Naive thymus-derived CD4-positive, alpha-beta T cell (primary cell): ENCODE measurements at regions not wholly inside any gene's neighbourhood (a gene's known extent, or its start where the extent isn't known, plus 50 kb on each side); places are given as distances from the start of the nearest gene placed in this dataset.

ENCODE experiments used
- ATAC-seq: fragments of 150-1000 bp; cut with Tn5 transposase; 2 replicates; pipeline ENCODE4 v1.10.0; 2021; ENCODE audit warnings: mild to moderate bottlenecking, moderate library complexity
- CTCF ChIA-PET: fragments of 350-600 bp; sonication (Branson Sonifier 250); formaldehyde crosslinking; loops from one replicate; lab custom pipeline; 2021; ENCODE audit warnings: antibody characterized with exemption; lab: Charles Lee
- POLR2A ChIA-PET: fragments of 350-600 bp; sonication (Branson Sonifier 250); formaldehyde crosslinking; loops from one replicate; lab custom pipeline; 2021; ENCODE audit warnings: antibody characterized with exemption, inconsistent platforms; lab: Charles Lee
- DNase-seq, 9 donors: peaks; one replicate each; pipeline versions ENCODE4 v3.0.0 to v3.0.0-alpha.2; 2020 to 2022; ENCODE audit warnings: mixed read lengths in 1 of 9
- H3K27ac ChIP-seq: one replicate; pipeline ENCODE4 v1.7.0; 2013; ENCODE audit warnings: mild to moderate bottlenecking, low read depth, low read length, moderate library complexity
- H3K27me3 ChIP-seq, 2 donors: one replicate each; pipeline ENCODE4 v1.7.0; 2013; ENCODE audit warnings: low read length in 2 of 2, mild to moderate bottlenecking in 2 of 2, moderate library complexity in 2 of 2; ENCODE audit not compliant: control insufficient read depth in 2 of 2, insufficient read depth in 2 of 2
- H3K36me3 ChIP-seq, 3 experiments: 1 replicate in 2 of 3; 2 replicates in 1 of 3; pipeline ENCODE4 v1.7.0; 2013; ENCODE audit warnings: low read length in 3 of 3, mild to moderate bottlenecking in 3 of 3, moderate library complexity in 1 of 3; ENCODE audit not compliant: insufficient read depth in 3 of 3, control insufficient read depth in 2 of 3
- H3K4me1 ChIP-seq, 2 donors: one replicate each; pipeline ENCODE4 v1.7.0; 2013; ENCODE audit warnings: low read length in 2 of 2, mild to moderate bottlenecking in 2 of 2, moderate library complexity in 1 of 2; ENCODE audit not compliant: control insufficient read depth in 2 of 2, insufficient read depth in 2 of 2
- H3K4me3 ChIP-seq: 2 replicates; pipeline ENCODE4 v1.7.0; 2013; ENCODE audit warnings: mild to moderate bottlenecking, low read length
- H3K9me3 ChIP-seq, 3 experiments: 1 replicate in 2 of 3; 2 replicates in 1 of 3; pipeline ENCODE4 v1.7.0; 2013; ENCODE audit warnings: low read length in 3 of 3; ENCODE audit not compliant: control insufficient read depth in 2 of 3
- H3K27ac Mint-ChIP-seq, 9 donors: one replicate each; pipeline ENCODE4 v1.8.0; 2020 to 2022; ENCODE audit warnings: mixed read lengths in 9 of 9, mild to moderate bottlenecking in 8 of 9, moderate library complexity in 5 of 9, inconsistent platforms in 2 of 9
- H3K27me3 Mint-ChIP-seq, 5 donors: one replicate each; pipeline ENCODE4 v1.8.0; 2021 to 2022; ENCODE audit warnings: mixed read lengths in 5 of 5, mild to moderate bottlenecking in 1 of 5
- H3K36me3 Mint-ChIP-seq, 5 donors: one replicate each; pipeline ENCODE4 v1.8.0; 2020 to 2022; ENCODE audit warnings: mixed read lengths in 5 of 5, mild to moderate bottlenecking in 3 of 5, inconsistent platforms in 1 of 5
- H3K4me1 Mint-ChIP-seq, 7 donors: one replicate each; pipeline ENCODE4 v1.8.0; 2020 to 2022; ENCODE audit warnings: mixed read lengths in 7 of 7, mild to moderate bottlenecking in 3 of 7, inconsistent platforms in 1 of 7
- H3K4me3 Mint-ChIP-seq, 10 donors: one replicate each; pipeline ENCODE4 v1.8.0; 2020 to 2022; ENCODE audit warnings: mild to moderate bottlenecking in 10 of 10, mixed read lengths in 10 of 10, moderate library complexity in 6 of 10, inconsistent platforms in 2 of 10
- H3K9me3 Mint-ChIP-seq, 11 donors: one replicate each; pipeline ENCODE4 v1.8.0; 2020 to 2022; ENCODE audit warnings: mixed read lengths in 11 of 11, mild to moderate bottlenecking in 4 of 11, inconsistent platforms in 1 of 11, moderate library complexity in 1 of 11
- intact Hi-C, 2 donors: fragments of 100-400 bp; cut with micrococcal nuclease; formaldehyde crosslinking; loops; one replicate each; pipeline ENCODE4 v1.15.1; 2023

GRCh38 chr4:66169341-66169740, 499.1 kb upstream of the EPHA5 start:
- no peaks in the 10 kb centered on the region for H3K4me1 Mint-ChIP-seq
- CTCF ChIA-PET = no interaction called here
- H3K4me3 ChIP-seq = no peak overlapping the region
- no peaks in the 10 kb centered on the region for H3K9me3 ChIP-seq
- POLR2A ChIA-PET = no interaction called here
- H3K27ac ChIP-seq = no peak overlapping the region
- H3K4me3 Mint-ChIP-seq = no peak overlapping the region
- no peak overlapping the region for H3K27ac Mint-ChIP-seq
- no peak for ATAC-seq
- DNase-seq = no peak
- no peaks in the 10 kb centered on the region for H3K4me1 ChIP-seq
- no peaks in the 10 kb centered on the region for H3K27me3 Mint-ChIP-seq
- no peaks in the 10 kb centered on the region for H3K27me3 ChIP-seq
- H3K36me3 Mint-ChIP-seq = no peaks in the 10 kb centered on the region
- H3K36me3 ChIP-seq = no peaks in the 10 kb centered on the region
- intact Hi-C loops = no loop called here
- H3K9me3 Mint-ChIP-seq = peaks cover 0 to 24% (median 5%) of the 10 kb centered on the region in 11 donors

- Mint-ChIP-seq H3K27ac (no peak overlapping the region), H3K4me1 (no peaks in the 10 kb centered on the region), H3K4me3 (no peak overlapping the region), H3K9me3 (peaks cover 0 to 38% (median 7%) of the 10 kb centered on the region in 11 donors), H3K27me3 (no peaks in the 10 kb centered on the region), H3K36me3 (no peaks in the 10 kb centered on the region)
- no peak overlapping the region for H3K27ac ChIP-seq
- intact Hi-C loops = no loop called here
- POLR2A ChIA-PET = no interaction called here
- DNase-seq (no peak), ATAC-seq (no peak)
- CTCF ChIA-PET = no interaction called here
- no peaks in the 10 kb centered on the region for H3K4me1 ChIP-seq
- H3K4me3 ChIP-seq = no peak overlapping the region
- no peaks in the 10 kb centered on the region for H3K9me3 ChIP-seq
- no peaks in the 10 kb centered on the region for H3K27me3 ChIP-seq
- no peaks in the 10 kb centered on the region for H3K36me3 ChIP-seq
Measured at GRCh38 chr4:66164869-66165268, 494.6 kb upstream of the EPHA5 start.

- H3K27ac ChIP-seq = no peak overlapping the region
- no peaks in the 10 kb centered on the region for H3K36me3 ChIP-seq
- H3K27me3 ChIP-seq = no peaks in the 10 kb centered on the region
- H3K4me3 ChIP-seq = no peak overlapping the region
- H3K4me3 Mint-ChIP-seq = no peak overlapping the region
- ChIA-PET CTCF (no interaction called here), POLR2A (no interaction called here)
- no peaks in the 10 kb centered on the region for H3K4me1 ChIP-seq
- no peaks in the 10 kb centered on the region for H3K27me3 Mint-ChIP-seq
- H3K27ac Mint-ChIP-seq = no peak overlapping the region
- DNase-seq (no peak), ATAC-seq (no peak)
- intact Hi-C loops = no loop called here
- no peaks in the 10 kb centered on the region for H3K36me3 Mint-ChIP-seq
- H3K4me1 Mint-ChIP-seq = no peaks in the 10 kb centered on the region
- peaks cover 0 to 38% (median 7%) of the 10 kb centered on the region in 11 donors for H3K9me3 Mint-ChIP-seq
- H3K9me3 ChIP-seq = no peaks in the 10 kb centered on the region
Measured at GRCh38 chr4:66160606-66161005, 490.3 kb upstream of the EPHA5 start.

- no peak for DNase-seq
Measured at GRCh38 chr4:66157594-66157993, 487.3 kb upstream of the EPHA5 start.

GRCh38 chr4:66130042-66130441, 459.8 kb upstream of the EPHA5 start:
- H3K4me1 ChIP-seq = no peaks in the 10 kb centered on the region
- no peak overlapping the region for H3K4me3 ChIP-seq
- no peaks in the 10 kb centered on the region for H3K9me3 ChIP-seq
- ATAC-seq (no peak), DNase-seq (no peak)
- no peaks in the 10 kb centered on the region for H3K36me3 ChIP-seq
- ChIA-PET POLR2A (no interaction called here), CTCF (no interaction called here)
- no peaks in the 10 kb centered on the region for H3K27me3 Mint-ChIP-seq
- no peak overlapping the region for H3K4me3 Mint-ChIP-seq
- H3K9me3 Mint-ChIP-seq = peaks cover 0 to 17% (median 2%) of the 10 kb centered on the region in 11 donors
- H3K27ac ChIP-seq = no peak overlapping the region
- H3K27me3 ChIP-seq = no peaks in the 10 kb centered on the region
- intact Hi-C loops = no loop called here
- H3K4me1 Mint-ChIP-seq = no peaks in the 10 kb centered on the region
- H3K36me3 Mint-ChIP-seq = no peaks in the 10 kb centered on the region
- H3K27ac Mint-ChIP-seq = no peak overlapping the region

More at GRCh38 chr4:66157594-66157993, 487.3 kb upstream of the EPHA5 start:
- ChIA-PET POLR2A (no interaction called here), CTCF (no interaction called here)
- Mint-ChIP-seq H3K9me3 (peaks cover 0 to 29% (median 5%) of the 10 kb centered on the region in 11 donors), H3K4me3 (no peak overlapping the region), H3K27ac (no peak overlapping the region), H3K4me1 (no peaks in the 10 kb centered on the region), H3K36me3 (no peaks in the 10 kb centered on the region), H3K27me3 (no peaks in the 10 kb centered on the region)
- intact Hi-C loops = no loop called here
- no peak overlapping the region for H3K4me3 ChIP-seq
- H3K27me3 ChIP-seq = no peaks in the 10 kb centered on the region
- H3K27ac ChIP-seq = no peak overlapping the region
- peaks cover 0 to 3% (median 0%) of the 10 kb centered on the region in 3 experiments for H3K9me3 ChIP-seq
- H3K4me1 ChIP-seq = no peaks in the 10 kb centered on the region
- H3K36me3 ChIP-seq = no peaks in the 10 kb centered on the region
- ATAC-seq = no peak

- Mint-ChIP-seq H3K4me1 (no peaks in the 10 kb centered on the region), H3K4me3 (no peak overlapping the region), H3K36me3 (no peaks in the 10 kb centered on the region), H3K9me3 (peaks cover 0 to 16% (median 1%) of the 10 kb centered on the region in 11 donors), H3K27ac (no peak overlapping the region), H3K27me3 (no peaks in the 10 kb centered on the region)
- ChIA-PET POLR2A (no interaction called here), CTCF (no interaction called here)
- Histone ChIP-seq H3K4me1 (no peaks in the 10 kb centered on the region), H3K4me3 (no peak overlapping the region), H3K27me3 (no peaks in the 10 kb centered on the region), H3K9me3 (no peaks in the 10 kb centered on the region), H3K36me3 (no peaks in the 10 kb centered on the region), H3K27ac (no peak overlapping the region)
- DNase-seq = no peak
- no peak for ATAC-seq
- intact Hi-C loops = no loop called here
Measured at GRCh38 chr4:66123831-66124413, 453.6 kb upstream of the EPHA5 start.

- Histone ChIP-seq H3K36me3 (no peaks in the 10 kb centered on the region), H3K4me1 (no peaks in the 10 kb centered on the region), H3K27ac (no peak overlapping the region), H3K4me3 (no peak overlapping the region), H3K27me3 (no peaks in the 10 kb centered on the region), H3K9me3 (no peaks in the 10 kb centered on the region)
- ATAC-seq (no peak), DNase-seq (no peak)
- Mint-ChIP-seq H3K27ac (no peak overlapping the region), H3K4me1 (no peaks in the 10 kb centered on the region), H3K4me3 (no peak overlapping the region), H3K9me3 (peaks cover 0 to 16% (median 2%) of the 10 kb centered on the region in 11 donors), H3K36me3 (no peaks in the 10 kb centered on the region), H3K27me3 (no peaks in the 10 kb centered on the region)
- intact Hi-C loops = no loop called here
- POLR2A ChIA-PET = no interaction called here
- CTCF ChIA-PET = no interaction called here
Measured at GRCh38 chr4:66123190-66123589, 452.9 kb upstream of the EPHA5 start.
